HG03432 (cell line): ENCODE measurements at regions not wholly inside any gene's neighbourhood (a gene's known extent, or its start where the extent isn't known, plus 50 kb on each side); places are given as distances from the start of the nearest gene placed in this dataset.

ENCODE experiments used
- ATAC-seq: cut with Tn5 transposase; IDR thresholded peaks from one replicate; pipeline ENCODE4 v1.9.1; 2021; ENCODE audit warnings: mild to moderate bottlenecking, moderate library complexity; ENCODE audit not compliant: unreplicated experiment

DNA sequence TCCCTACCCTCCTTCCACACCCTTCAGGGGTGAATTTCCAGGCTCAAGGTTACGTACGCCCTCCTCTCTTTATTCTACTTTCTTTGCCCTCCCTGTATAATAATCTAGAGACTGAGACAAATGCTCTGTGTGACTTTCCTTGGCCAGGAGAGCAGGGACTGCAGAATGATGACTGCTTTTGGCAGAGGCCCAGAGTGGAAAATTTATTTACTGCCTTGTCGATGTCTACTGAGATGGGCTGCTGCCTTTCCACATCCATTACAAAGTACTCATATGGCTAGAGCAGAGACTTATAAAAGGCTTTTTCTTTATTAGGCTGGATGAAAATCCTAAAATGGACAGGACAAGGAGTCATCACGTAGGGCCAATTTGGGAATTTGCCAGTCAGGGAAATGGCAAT, 576.2 kb downstream of the TUSC7 start:
- no peak for ATAC-seq

- no peak for ATAC-seq
These were observed 576.9 kb downstream of the TUSC7 start for GRCh38 chr3:117286488-117286887.

DNA sequence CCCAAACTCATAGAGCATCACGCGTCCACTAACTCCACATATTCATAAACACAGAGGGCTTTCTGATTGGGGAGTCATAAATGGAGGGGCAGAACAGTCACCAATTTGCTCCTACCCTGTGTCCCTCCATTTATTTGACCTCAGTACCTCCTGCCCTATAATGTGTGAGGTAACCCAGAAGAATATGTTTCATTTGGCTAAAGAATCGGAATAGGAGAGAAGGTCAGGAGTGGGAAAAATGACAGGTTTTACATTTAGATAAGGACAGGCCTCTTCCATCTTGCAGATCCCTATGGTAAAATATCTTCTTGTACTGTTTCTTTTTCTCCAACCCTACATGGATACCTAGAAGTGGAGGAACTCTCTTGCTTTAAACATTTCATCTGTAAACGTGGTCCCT, 578.0 kb downstream of the TUSC7 start:
- ATAC-seq, result no peak

DNA sequence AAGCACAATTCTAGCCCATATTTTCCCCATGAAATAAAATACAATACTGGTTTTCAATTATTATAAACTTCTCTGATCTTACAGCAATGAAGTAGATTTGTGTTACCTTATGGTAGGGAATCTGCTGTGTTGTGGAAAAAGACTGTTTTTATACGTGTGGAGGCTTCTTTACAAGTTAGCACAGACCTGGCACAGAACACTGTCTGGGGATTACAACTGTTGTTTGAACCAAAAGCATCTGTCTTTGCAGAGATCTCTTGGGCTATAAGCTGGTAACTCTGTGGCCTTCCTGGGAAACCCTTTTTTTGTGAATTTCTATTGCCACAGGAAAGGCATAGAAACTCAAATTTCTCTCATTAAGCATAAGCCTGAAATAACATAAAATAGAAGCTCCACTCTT, 581.9 kb downstream of the TUSC7 start:
- no peak for ATAC-seq

GRCh38 chr3:117297065-117297464, 587.5 kb downstream of the TUSC7 start:
- no peak for ATAC-seq

- ATAC-seq, result no peak
These were observed 588.0 kb downstream of the TUSC7 start for GRCh38 chr3:117297541-117297940.

- ATAC-seq, result no peak
These were observed 588.7 kb downstream of the TUSC7 start for GRCh38 chr3:117298273-117298672.

DNA sequence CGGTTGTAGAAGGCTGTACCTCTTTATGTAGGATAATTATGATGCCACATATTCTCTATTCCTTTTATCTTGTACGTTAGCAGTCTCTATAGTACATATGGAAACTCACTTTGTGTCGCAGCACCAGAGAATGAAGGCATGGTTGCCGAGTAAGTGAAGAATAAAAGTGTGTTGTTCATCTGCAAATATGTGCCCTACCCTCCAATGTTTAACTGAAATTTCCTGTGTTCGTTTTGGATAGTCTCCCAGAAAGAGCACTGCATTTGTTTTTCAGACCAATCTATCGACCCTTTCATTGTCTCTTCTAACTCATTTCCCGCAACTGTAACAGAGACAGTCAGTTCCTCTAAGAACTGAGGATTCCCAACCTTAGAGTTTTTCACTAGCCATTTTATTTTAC, 592.8 kb downstream of the TUSC7 start:
- ATAC-seq, result no peak

GRCh38 chr3:117303443-117303842, 593.9 kb downstream of the TUSC7 start:
- no peak for ATAC-seq

DNA sequence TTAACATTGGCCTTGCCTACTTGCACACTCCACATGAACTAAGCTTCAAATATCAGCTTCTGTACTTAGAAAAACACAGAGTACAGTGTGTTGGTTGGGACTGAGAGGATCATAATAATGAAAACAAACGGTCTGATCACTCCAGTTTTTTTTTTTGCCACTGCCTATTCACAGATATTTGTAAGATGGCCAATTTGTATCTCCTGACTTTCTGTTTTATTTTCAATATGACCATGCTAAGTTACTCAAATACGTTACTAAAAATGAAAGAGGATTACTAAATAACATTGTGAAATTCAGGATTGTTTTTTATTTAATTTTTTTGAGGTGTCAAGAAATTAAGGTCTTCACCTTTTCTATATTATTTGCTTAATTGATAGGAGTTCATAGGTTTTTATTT, 595.1 kb downstream of the TUSC7 start:
- ATAC-seq, result peak; percentile 55

DNA sequence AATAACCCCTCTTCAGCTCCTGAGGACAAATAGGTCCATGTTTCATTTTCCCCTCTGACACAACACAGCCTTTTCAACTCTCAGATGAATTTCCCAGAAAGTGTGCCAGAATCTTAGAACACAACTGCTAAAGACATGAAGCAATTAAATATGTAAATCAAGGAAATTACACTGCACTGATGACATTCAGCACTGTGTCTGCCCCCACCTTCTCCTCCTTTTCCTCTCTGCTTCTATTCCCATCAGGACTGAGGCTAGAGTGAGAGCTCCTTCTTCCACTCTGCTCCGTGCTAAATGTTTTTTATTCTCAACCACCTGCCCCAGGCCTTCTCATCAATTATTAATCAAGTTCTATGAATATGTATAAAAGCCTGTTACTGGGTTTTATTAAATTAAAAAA, 596.1 kb downstream of the TUSC7 start:
- ATAC-seq, result no peak

DNA sequence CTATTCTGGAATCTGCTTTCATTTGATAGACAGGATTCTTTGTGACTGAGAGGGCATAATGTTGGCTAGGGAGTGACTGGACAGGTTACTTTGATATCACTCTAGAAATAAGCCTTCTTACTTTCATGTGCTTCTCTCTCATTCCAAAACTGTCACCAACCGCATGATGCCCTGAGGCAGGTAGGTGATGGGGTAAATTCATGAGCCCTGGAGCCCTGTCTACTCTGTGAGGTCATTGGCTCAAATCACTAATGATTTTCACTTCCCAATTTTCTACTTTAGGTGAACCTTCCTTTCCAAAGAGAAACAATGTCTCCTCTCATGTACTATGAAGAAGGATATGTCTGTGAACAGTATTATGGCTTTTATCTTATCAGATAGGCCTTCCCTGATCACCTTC, 596.7 kb downstream of the TUSC7 start:
- ATAC-seq, result peak; percentile 65

DNA sequence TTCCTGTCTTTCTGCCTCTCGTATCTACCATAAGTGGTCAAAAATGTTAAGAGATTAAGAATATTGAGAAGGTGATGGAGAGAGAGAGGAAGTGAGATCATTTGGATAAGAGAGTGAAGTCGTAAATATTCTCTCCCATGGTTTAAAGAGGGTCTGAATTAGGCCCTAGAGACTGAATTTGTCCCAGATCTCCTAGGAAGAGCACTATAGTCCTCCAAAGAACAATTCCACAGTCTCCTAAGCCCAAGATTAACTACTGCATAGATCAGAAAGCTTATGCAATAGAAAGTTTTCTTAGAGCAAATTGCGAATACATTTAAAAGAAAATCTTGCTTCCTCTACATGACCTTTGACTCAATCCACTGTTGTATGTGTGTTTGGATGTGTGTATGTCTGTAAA, 598.8 kb downstream of the TUSC7 start:
- ATAC-seq, result no peak

DNA sequence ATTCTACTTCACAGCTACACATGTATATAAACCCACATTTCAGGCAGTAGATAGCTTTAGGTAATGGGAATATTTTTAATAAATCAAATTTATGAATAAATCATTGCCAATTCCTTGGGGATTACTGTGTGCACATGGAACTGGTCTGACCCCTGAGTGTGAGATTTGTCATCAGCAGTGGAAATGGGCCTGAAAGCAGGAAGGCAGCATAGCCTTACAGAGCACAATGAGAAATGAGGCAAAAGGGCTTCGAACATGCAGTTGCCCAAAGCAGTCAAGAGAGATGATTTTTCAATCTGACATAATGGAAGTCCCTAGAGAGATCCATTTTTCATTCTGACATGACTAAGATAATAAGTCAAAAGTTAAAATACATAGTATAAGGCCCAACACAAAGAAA, 599.2 kb downstream of the TUSC7 start:
- ATAC-seq, result no peak

DNA sequence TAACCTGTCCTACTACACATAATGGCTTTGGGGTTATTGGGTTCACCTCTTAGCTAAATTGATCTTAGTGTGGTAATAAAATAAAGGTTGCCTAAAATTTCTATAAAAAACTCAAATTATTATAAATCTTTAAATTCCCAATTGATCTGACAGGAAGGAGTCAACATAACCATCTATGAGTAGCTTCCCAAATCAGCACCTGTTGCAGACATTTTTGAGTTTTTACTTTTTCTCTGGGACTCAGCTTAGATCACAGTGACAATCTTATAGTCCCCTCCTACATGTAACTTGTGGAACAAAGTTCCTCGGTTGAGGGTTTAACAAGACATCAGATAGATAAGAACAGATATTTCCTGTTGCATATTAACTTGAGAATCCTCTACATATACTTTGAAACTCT, 601.0 kb downstream of the TUSC7 start:
- ATAC-seq, result no peak

DNA sequence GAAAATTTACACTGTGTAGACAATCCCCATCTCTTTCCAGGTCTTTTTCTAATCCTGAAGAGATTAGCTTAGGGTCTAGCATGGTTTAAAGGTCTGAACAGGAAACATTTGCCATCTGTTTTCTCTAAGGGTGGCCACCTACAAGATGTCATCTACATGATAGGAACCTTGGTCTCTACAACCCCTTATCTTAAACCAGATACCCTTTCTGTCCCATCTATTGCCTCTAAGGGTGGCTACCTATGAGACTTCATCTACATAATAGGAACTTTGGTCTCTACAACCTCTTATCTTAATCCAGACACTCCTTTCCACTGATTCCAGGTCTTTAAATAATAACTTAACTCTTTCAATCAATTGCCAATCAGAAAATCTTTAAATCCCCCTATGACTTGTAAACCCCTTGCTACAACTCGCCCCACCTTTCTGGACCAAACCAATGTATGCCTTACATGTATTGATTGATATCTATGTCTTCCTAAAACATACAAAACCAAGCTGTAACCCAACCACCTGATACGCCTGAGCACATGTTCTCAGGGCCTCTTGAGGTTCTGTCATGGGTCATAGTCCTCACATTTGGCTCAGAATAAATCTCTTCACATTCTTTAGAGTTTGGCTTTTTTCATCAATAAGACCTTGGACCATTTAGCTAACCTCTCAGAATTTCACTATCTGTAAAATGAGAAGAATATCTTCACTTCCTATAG, 605.0 kb downstream of the TUSC7 start:
- ATAC-seq, result no peak

- no peak for ATAC-seq
These were observed 613.3 kb downstream of the TUSC7 start for GRCh38 chr3:117322866-117323265.

- no peak for ATAC-seq
These were observed 637.3 kb downstream of the TUSC7 start for GRCh38 chr3:117346901-117347300.

DNA sequence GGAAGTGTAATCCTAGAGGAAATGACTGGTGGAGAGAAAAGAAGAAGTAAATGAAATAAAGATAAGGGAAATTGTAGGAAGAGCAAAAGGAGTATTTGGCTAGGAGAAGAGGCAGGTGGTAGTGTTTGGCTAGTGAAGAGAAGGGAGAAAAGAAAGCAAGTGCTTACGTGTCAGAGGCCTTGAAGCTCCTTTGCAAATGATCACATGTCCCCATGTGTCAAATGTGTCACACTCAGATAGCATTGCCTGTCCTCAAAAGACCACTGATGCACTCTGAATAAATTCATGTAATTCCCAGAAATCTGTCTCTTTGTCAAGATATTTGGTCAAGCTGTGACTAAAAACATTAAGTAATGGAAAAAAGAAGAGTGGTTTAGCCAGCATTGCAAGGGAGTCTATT, 639.3 kb downstream of the TUSC7 start:
- ATAC-seq, result no peak

DNA sequence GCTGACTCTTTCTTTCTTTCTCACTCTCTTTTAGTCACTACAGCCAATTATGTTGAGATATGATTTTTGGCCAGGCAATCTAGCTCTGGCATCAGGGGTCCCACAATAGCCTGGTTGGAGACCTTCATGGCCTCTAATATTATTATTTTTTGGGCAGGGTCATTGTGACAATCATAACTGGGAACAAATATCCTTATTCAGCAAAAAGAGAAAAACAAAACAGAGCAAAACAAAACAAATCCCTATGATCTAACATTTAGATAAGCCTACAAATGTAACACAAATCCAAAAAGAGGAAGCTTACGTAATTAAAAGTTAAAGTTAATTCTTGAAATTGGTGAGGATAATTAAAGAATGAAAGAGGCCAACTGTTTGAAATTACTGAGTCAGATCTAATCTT, 640.0 kb downstream of the TUSC7 start:
- ATAC-seq, result no peak

DNA sequence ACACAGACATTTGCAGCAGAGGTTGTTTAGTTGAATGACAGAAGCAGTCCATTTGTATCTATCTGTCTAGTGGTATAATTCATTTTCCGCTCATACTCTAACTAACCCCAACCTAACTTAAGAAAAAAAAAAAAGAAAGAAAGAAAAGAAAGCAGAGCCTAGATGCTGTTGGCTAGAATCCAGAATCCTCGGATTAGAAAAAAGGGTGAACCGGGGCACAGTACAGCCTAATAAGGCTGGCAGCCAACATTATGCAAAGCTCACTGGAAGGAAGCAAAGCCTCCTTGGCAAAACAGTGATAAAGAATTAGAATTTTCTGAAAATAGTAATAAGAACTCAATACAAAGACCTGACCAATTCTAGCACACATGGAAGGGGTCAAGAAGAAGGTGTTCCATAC, 640.8 kb downstream of the TUSC7 start:
- no peak for ATAC-seq

GRCh38 chr3:117355566-117355965, 646.0 kb downstream of the TUSC7 start:
- ATAC-seq, result no peak

GRCh38 chr3:117356091-117356705, 646.6 kb downstream of the TUSC7 start:
- ATAC-seq, result no peak
